ENCODE measurements at regions not wholly inside any gene's neighbourhood (a gene's known extent, or its start where the extent isn't known, plus 50 kb on each side); places are given as distances from the start of the nearest gene placed in this dataset.
"Not testable (repeated sequence)": the region's sequence is repeated elsewhere in the genome, so short reads cannot be mapped to it uniquely, and the experiment has no call there.

DNA sequence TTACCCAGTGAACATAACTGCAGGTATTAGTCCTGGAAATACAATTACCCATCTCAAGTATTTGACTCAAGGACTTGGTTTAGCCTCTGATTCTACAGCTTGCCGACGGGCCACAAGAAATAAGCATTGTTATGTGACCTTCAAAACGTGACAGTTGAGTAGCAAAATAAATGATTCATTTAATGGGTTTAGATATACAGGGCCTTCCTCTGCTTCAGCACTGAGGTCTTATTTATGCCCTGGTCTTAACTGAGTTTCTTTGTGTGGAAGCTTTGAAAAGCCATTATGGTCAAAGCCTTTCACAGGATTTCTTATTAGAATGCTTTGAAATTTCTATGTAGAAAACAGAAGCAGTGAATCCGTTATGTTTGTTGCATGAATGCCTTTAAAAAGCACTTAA lies 899.2 kb upstream of the API5 start:
- H3K4me1 ChIP-seq (ENCODE audit: control insufficient read depth, insufficient read depth, low read length): peaks cover 4% of the 10 kb centered on the region
- WGBS, 2 experiments (ENCODE audit: insufficient coverage in 1 of 2, insufficient read length in 1 of 2): 72 to 79% methylated on average over 2 to 4 of the region's 4 CpGs
- Mint-ChIP-seq H3K4me3 (no peak overlapping the region), H3K4me1 (peaks cover 3% of the 10 kb centered on the region), H3K9me3 (no peaks in the 10 kb centered on the region), H3K27me3 (ENCODE audit: insufficient read depth) (no peaks in the 10 kb centered on the region), H3K36me3 (ENCODE audit: low read depth) (no peaks in the 10 kb centered on the region), H3K27ac (no peak overlapping the region)
- H3K9ac ChIP-seq (ENCODE audit: extremely low read depth, low read length, poor library complexity, severe bottlenecking): no peak overlapping the region
- H3K4me3 ChIP-seq (ENCODE audit: low read length): no peak overlapping the region
- H3K27ac ChIP-seq (ENCODE audit: low read depth, low read length): peak overlapping the region; percentile 73
- H3K36me3 ChIP-seq (ENCODE audit: control insufficient read depth, insufficient read depth, low read length): no peaks in the 10 kb centered on the region
- H3K27me3 ChIP-seq (ENCODE audit: control insufficient read depth, insufficient read depth, low read length, poor library complexity, severe bottlenecking): no peaks in the 10 kb centered on the region
- TF ChIP-seq, protein P1, sequence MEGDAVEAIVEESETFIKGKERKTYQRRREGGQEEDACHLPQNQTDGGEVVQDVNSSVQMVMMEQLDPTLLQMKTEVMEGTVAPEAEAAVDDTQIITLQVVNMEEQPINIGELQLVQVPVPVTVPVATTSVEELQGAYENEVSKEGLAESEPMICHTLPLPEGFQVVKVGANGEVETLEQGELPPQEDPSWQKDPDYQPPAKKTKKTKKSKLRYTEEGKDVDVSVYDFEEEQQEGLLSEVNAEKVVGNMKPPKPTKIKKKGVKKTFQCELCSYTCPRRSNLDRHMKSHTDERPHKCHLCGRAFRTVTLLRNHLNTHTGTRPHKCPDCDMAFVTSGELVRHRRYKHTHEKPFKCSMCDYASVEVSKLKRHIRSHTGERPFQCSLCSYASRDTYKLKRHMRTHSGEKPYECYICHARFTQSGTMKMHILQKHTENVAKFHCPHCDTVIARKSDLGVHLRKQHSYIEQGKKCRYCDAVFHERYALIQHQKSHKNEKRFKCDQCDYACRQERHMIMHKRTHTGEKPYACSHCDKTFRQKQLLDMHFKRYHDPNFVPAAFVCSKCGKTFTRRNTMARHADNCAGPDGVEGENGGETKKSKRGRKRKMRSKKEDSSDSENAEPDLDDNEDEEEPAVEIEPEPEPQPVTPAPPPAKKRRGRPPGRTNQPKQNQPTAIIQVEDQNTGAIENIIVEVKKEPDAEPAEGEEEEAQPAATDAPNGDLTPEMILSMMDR (conservative IDR thresholded peaks at IDR 0.05): no peak
- no peaks in the 10 kb centered on the region for H3K9me3 ChIP-seq (ENCODE audit: control insufficient read depth, low read length)
- DNase-seq: no peak

DNA sequence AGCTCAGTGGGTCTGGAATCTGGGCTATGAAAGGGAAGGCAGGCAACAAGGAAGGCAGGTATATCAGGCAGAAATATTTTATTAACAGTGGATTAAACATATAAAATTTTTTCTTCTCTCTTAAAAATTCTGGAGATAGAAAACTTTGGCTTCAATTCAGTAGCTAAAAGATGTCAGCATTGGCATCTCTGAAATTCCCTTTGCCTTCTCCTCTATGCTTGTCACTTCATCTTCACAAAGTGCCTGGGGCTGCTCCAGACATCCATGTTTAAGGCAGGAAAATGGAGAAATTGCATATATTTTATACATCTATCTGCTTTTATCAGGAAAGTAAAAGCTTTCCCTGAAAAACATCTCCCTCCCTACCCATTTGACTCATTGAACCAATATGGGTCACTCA lies 894.1 kb upstream of the API5 start:
- no peak overlapping the region for H3K27ac Mint-ChIP-seq
- no peak overlapping the region for H3K9ac ChIP-seq (ENCODE audit: extremely low read depth, low read length, poor library complexity, severe bottlenecking)
- H3K27me3 ChIP-seq (ENCODE audit: control insufficient read depth, insufficient read depth, low read length, poor library complexity, severe bottlenecking): no peaks in the 10 kb centered on the region
- H3K27me3 Mint-ChIP-seq (ENCODE audit: insufficient read depth): no peaks in the 10 kb centered on the region
- no peak overlapping the region for H3K4me3 ChIP-seq (ENCODE audit: low read length)
- no peaks in the 10 kb centered on the region for H3K9me3 Mint-ChIP-seq
- TF ChIP-seq, protein P1 (conservative IDR thresholded peaks at IDR 0.05): no peak
- no peak overlapping the region for H3K27ac ChIP-seq (ENCODE audit: low read depth, low read length)
- H3K9me3 ChIP-seq (ENCODE audit: control insufficient read depth, low read length): no peaks in the 10 kb centered on the region
- H3K4me1 Mint-ChIP-seq: no peaks in the 10 kb centered on the region
- no peak for DNase-seq
- H3K36me3 Mint-ChIP-seq (ENCODE audit: low read depth): no peaks in the 10 kb centered on the region
- no peaks in the 10 kb centered on the region for H3K36me3 ChIP-seq (ENCODE audit: control insufficient read depth, insufficient read depth, low read length)
- H3K4me1 ChIP-seq (ENCODE audit: control insufficient read depth, insufficient read depth, low read length): no peaks in the 10 kb centered on the region
- no peak overlapping the region for H3K4me3 Mint-ChIP-seq

DNA sequence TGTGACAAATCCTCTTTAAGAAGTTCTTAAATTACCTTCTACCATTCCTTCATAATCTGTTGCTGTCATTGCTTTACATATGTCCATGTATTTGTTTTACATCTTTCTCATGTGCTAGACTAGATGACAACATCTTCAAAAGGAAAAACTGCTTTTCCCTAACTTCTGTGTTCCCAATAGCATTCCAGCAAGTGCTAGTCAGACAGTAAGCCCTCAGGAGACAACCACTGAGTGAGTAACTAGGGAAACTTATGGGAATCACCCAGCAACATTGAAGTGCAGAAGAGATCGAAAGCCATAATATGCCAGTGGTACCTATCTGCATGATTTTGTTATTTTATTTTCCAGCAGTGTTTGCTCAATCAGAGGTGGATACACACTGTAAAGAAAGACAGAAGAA lies 889.7 kb upstream of the API5 start:
- no peaks in the 10 kb centered on the region for H3K27me3 Mint-ChIP-seq (ENCODE audit: insufficient read depth)
- TF ChIP-seq, protein P1 (conservative IDR thresholded peaks at IDR 0.05): no peak
- H3K36me3 Mint-ChIP-seq (ENCODE audit: low read depth): no peaks in the 10 kb centered on the region
- Histone ChIP-seq H3K27ac (ENCODE audit: low read depth, low read length) (no peak overlapping the region), H3K9me3 (ENCODE audit: control insufficient read depth, low read length) (no peaks in the 10 kb centered on the region), H3K36me3 (ENCODE audit: control insufficient read depth, insufficient read depth, low read length) (no peaks in the 10 kb centered on the region), H3K4me3 (ENCODE audit: low read length) (no peak overlapping the region), H3K4me1 (ENCODE audit: control insufficient read depth, insufficient read depth, low read length) (no peaks in the 10 kb centered on the region), H3K9ac (ENCODE audit: extremely low read depth, low read length, poor library complexity, severe bottlenecking) (no peak overlapping the region), H3K27me3 (ENCODE audit: control insufficient read depth, insufficient read depth, low read length, poor library complexity, severe bottlenecking) (no peaks in the 10 kb centered on the region)
- no peak for DNase-seq
- H3K27ac Mint-ChIP-seq: no peak overlapping the region
- H3K9me3 Mint-ChIP-seq: no peaks in the 10 kb centered on the region
- H3K4me3 Mint-ChIP-seq: no peak overlapping the region
- 93 to 100% methylated on average over 1 of the region's 1 CpG for WGBS, 2 experiments (ENCODE audit: insufficient coverage in 1 of 2, insufficient read length in 1 of 2)
- no peaks in the 10 kb centered on the region for H3K4me1 Mint-ChIP-seq

DNA sequence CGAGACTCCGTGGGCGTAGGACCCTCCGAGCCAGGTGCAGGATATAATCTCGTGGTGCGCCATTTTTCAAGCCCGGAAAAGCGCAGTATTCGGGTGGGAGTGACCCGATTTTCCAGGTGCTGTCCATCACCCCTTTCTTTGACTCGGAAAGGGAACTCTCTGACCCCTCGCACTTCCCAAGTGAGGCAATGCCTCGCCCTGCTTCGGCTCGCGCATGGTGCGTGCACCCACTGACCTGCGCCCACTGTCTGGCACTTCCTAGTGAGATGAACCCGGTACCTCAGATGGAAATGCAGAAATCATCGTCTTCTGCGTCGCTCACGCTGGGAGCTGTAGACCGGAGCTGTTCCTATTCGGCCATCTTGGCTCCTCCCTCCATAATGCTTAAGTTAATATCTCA lies 876.9 kb upstream of the API5 start:
- H3K27ac ChIP-seq (ENCODE audit: low read depth, low read length); H3K9ac ChIP-seq (ENCODE audit: extremely low read depth, low read length, poor library complexity, severe bottlenecking); H3K9me3 ChIP-seq (ENCODE audit: control insufficient read depth, low read length); H3K4me3 Mint-ChIP-seq; H3K4me1 Mint-ChIP-seq; DNase-seq; H3K27me3 ChIP-seq (ENCODE audit: control insufficient read depth, insufficient read depth, low read length, poor library complexity, severe bottlenecking); H3K27me3 Mint-ChIP-seq (ENCODE audit: insufficient read depth); H3K27ac Mint-ChIP-seq; H3K36me3 Mint-ChIP-seq (ENCODE audit: low read depth); H3K36me3 ChIP-seq (ENCODE audit: control insufficient read depth, insufficient read depth, low read length); H3K4me3 ChIP-seq (ENCODE audit: low read length); H3K4me1 ChIP-seq (ENCODE audit: control insufficient read depth, insufficient read depth, low read length): not testable (repeated sequence)
- H3K9me3 Mint-ChIP-seq: peaks cover 16% of the 10 kb centered on the region
- WGBS, 2 experiments (ENCODE audit: insufficient coverage in 1 of 2, insufficient read length in 1 of 2): 96% methylated on average over 13 to 25 of the region's 25 CpGs
